Right atrium auricular region (tissue), 2 donors: ENCODE measurements at regions not wholly inside any gene's neighbourhood (a gene's known extent, or its start where the extent isn't known, plus 50 kb on each side); places are given as distances from the start of the nearest gene placed in this dataset.

Experiments used
- DNase-seq: peaks from one replicate; pipeline ENCODE4 v3.0.0-alpha.2; 2019; ENCODE audit warnings: low spot score
- H3K27ac ChIP-seq, 2 donors: fragments of 200-600 bp; sonication (generic); 1 replicate in 1 of 2; 2 replicates in 1 of 2; pipeline ENCODE4 v1.5.1; 2016 to 2019
- H3K27me3 ChIP-seq, 2 donors: fragments of 200-600 bp; sonication (generic); one replicate each; pipeline versions ENCODE4 v1.5.1 to v1.6.0; 2017 to 2019
- H3K36me3 ChIP-seq: fragments of 200-600 bp; sonication (generic); one replicate; pipeline ENCODE4 v1.5.1; 2016
- H3K4me1 ChIP-seq, 2 donors: fragments of 200-600 bp; sonication (generic); one replicate each; pipeline versions ENCODE4 v1.5.1 to v1.6.0; 2017 to 2019
- H3K4me3 ChIP-seq, 2 donors: fragments of 200-600 bp; sonication (generic); 1 replicate in 1 of 2; 2 replicates in 1 of 2; pipeline ENCODE4 v1.5.1; 2017 to 2019; ENCODE audit warnings: mild to moderate bottlenecking in 1 of 2, moderate library complexity in 1 of 2
- H3K9me3 ChIP-seq, 2 donors: fragments of 200-600 bp; sonication (generic); one replicate each; pipeline ENCODE4 v1.5.1; 2019
- CTCF ChIP-seq, 2 donors: fragments of 200-600 bp; sonication (generic); IDR thresholded peaks; one replicate each; pipeline ENCODE4 v1.5.1; 2019; ENCODE audit warnings: antibody characterized with exemption in 2 of 2

- Histone ChIP-seq H3K36me3 (no peaks in the 10 kb centered on the region), H3K4me3 (no peak overlapping the region), H3K27ac (no peak overlapping the region), H3K27me3 (no peaks in the 10 kb centered on the region), H3K4me1 (no peaks in the 10 kb centered on the region), H3K9me3 (no peaks in the 10 kb centered on the region)
- DNase-seq: no peak
- no peak for TF ChIP-seq CTCF (IDR thresholded peaks at IDR 0.05)
These were observed 113.8 kb upstream of the WDR17 start for GRCh38 chr4:175951794-175952193.

DNA sequence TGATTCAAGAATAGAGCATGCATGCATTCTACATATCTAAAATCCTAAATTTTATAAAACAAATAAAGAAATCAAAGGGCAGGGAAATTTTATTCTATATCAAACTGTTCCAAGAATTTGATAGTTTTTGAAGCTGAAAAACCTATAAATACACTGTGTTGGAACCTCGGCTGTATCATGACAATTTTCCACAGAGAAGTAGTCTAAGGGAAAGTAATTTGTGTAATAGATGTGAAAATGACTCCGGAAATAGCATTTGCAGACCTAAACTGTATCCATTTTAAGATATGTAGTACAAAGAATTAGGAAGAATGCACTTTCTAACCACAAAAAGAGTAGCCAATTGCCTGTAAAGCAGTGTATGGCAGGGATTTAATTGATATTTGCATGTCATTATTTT, 112.5 kb upstream of the WDR17 start:
- Histone ChIP-seq H3K27ac (no peak overlapping the region), H3K9me3 (no peaks in the 10 kb centered on the region), H3K4me1 (no peaks in the 10 kb centered on the region), H3K4me3 (no peak overlapping the region), H3K36me3 (no peaks in the 10 kb centered on the region), H3K27me3 (no peaks in the 10 kb centered on the region)
- DNase-seq: no peak
- no peak for TF ChIP-seq CTCF (IDR thresholded peaks at IDR 0.05)

DNA sequence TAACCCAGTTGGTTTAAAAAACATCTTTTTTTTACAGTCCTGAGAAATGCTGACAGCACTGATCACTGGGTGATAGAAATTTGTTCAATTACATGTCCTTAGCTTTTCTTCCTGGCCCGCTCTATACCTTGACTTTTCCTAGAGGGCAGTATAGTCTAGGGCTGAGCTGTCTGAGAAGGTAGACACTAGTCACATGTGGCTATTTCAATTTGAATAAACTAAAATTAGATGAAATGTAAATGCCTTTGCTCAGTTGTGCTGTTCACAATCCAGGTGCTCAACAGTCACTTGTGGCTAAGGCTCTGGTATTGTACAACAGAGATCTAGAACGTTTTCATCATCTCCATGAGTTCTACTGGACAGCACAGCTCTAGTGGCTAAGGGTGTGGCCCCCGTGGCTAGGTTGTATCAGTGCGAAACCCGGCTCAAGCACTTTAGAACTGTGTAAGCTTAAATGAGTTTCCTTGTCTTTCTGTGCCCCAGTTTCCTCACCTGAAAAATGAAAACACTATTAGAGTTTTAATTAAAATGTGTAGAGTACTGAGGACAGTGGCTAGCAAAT, 111.6 kb upstream of the WDR17 start:
- Histone ChIP-seq H3K27me3 (no peaks in the 10 kb centered on the region), H3K4me1 (no peaks in the 10 kb centered on the region), H3K4me3 (no peak overlapping the region), H3K36me3 (no peaks in the 10 kb centered on the region), H3K27ac (no peak overlapping the region), H3K9me3 (no peaks in the 10 kb centered on the region)
- no peak for DNase-seq
- no peak for TF ChIP-seq CTCF (IDR thresholded peaks at IDR 0.05)

DNA sequence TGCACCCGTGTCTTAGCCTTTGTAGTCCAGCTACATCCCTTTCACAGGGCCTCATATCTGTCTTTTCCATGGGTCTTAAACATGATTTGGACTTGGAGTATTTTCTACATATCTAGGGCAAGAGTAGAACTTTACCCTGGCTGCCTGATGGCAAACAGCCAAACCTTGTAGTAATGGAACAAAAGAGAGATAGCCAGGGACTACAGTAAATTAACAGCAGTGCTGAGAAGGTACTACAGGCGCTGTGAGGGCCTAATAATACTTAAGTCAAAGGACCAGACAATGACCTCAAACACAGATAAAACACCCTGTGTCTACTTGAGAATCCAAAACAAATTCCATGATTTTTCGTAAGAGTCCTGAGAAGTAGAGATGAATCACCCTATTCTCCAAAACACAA, 111.0 kb upstream of the WDR17 start:
- Histone ChIP-seq H3K4me1 (no peaks in the 10 kb centered on the region), H3K27me3 (no peaks in the 10 kb centered on the region), H3K36me3 (no peaks in the 10 kb centered on the region), H3K9me3 (no peaks in the 10 kb centered on the region), H3K4me3 (no peak overlapping the region), H3K27ac (no peak overlapping the region)
- TF ChIP-seq CTCF (IDR thresholded peaks at IDR 0.05): no peak
- DNase-seq: no peak

- Histone ChIP-seq H3K4me3 (no peak overlapping the region), H3K27ac (no peak overlapping the region), H3K4me1 (no peaks in the 10 kb centered on the region), H3K27me3 (no peaks in the 10 kb centered on the region), H3K36me3 (no peaks in the 10 kb centered on the region), H3K9me3 (no peaks in the 10 kb centered on the region)
- no peak for TF ChIP-seq CTCF (IDR thresholded peaks at IDR 0.05)
- DNase-seq: no peak
These were observed 104.0 kb upstream of the WDR17 start for GRCh38 chr4:175961604-175962003.

DNA sequence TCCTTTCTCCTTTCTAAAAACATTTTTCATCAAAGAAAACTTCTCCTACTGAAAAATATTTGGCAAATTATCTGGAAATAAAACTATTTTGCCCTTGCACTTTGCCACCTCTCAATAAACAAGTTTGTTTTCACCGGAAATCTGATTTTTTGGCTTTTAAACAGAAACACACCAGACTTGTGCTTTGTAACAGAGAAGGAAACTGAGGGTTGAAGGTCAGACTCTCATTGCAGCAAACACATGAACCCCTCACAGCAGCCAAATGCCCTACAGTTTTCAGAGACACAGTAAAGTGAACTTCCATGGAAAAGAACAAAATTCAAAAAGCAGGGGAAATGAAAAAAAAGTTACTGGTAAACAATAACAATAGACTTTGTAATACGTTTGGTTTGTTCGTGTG, 95.6 kb upstream of the WDR17 start:
- TF ChIP-seq CTCF (IDR thresholded peaks at IDR 0.05): no peak
- peaks cover 0 to 14% of the 10 kb centered on the region in 2 donors for H3K9me3 ChIP-seq
- no peak overlapping the region for H3K4me3 ChIP-seq
- no peaks in the 10 kb centered on the region for H3K4me1 ChIP-seq
- DNase-seq: no peak
- no peaks in the 10 kb centered on the region for H3K36me3 ChIP-seq
- H3K27ac ChIP-seq: no peak overlapping the region
- H3K27me3 ChIP-seq: no peaks in the 10 kb centered on the region
